ENCODE measurements at regions not wholly inside any gene's neighbourhood (a gene's known extent, or its start where the extent isn't known, plus 50 kb on each side); places are given as distances from the start of the nearest gene placed in this dataset.

- H3K27me3 Mint-ChIP-seq = no peaks in the 10 kb centered on the region
- peaks cover 7% of the 10 kb centered on the region for H3K4me1 Mint-ChIP-seq (ENCODE audit: low read depth)
- H3K36me3 Mint-ChIP-seq (ENCODE audit: low read depth) = no peaks in the 10 kb centered on the region
- H3K9me3 Mint-ChIP-seq = no peaks in the 10 kb centered on the region
- DNase-seq = no peak
- H3K27ac Mint-ChIP-seq = no peak overlapping the region
- no peak overlapping the region for H3K4me3 Mint-ChIP-seq
Measured at GRCh38 chr1:5477716-5478115, 514.5 kb downstream of the NPHP4 start.

GRCh38 chr1:5475572-5475971, 516.7 kb downstream of the NPHP4 start:
- no peak overlapping the region for H3K4me3 Mint-ChIP-seq
- no peaks in the 10 kb centered on the region for H3K4me1 Mint-ChIP-seq (ENCODE audit: low read depth)
- no peak for DNase-seq
- no peaks in the 10 kb centered on the region for H3K27me3 Mint-ChIP-seq
- no peak overlapping the region for H3K27ac Mint-ChIP-seq
- H3K9me3 Mint-ChIP-seq = no peaks in the 10 kb centered on the region
- no peaks in the 10 kb centered on the region for H3K36me3 Mint-ChIP-seq (ENCODE audit: low read depth)

- Mint-ChIP-seq H3K4me1 (ENCODE audit: low read depth) (peaks cover 6% of the 10 kb centered on the region), H3K4me3 (no peak overlapping the region), H3K36me3 (ENCODE audit: low read depth) (no peaks in the 10 kb centered on the region), H3K27ac (no peak overlapping the region), H3K9me3 (no peaks in the 10 kb centered on the region), H3K27me3 (no peaks in the 10 kb centered on the region)
- DNase-seq = no peak
Measured at GRCh38 chr1:5473268-5473667, 519.0 kb downstream of the NPHP4 start.

- H3K27ac Mint-ChIP-seq = no peak overlapping the region
- H3K9me3 Mint-ChIP-seq = peaks cover 2% of the 10 kb centered on the region
- peaks cover 18% of the 10 kb centered on the region for H3K4me1 Mint-ChIP-seq (ENCODE audit: low read depth)
- H3K4me3 Mint-ChIP-seq = no peak overlapping the region
- H3K27me3 Mint-ChIP-seq = no peaks in the 10 kb centered on the region
- no peak for DNase-seq
- no peaks in the 10 kb centered on the region for H3K36me3 Mint-ChIP-seq (ENCODE audit: low read depth)
Measured at GRCh38 chr1:5466487-5466886, 525.7 kb downstream of the NPHP4 start.

- no peak overlapping the region for H3K4me3 Mint-ChIP-seq
- peaks cover 11% of the 10 kb centered on the region for H3K9me3 Mint-ChIP-seq
- H3K36me3 Mint-ChIP-seq (ENCODE audit: low read depth) = no peaks in the 10 kb centered on the region
- no peak for DNase-seq
- no peaks in the 10 kb centered on the region for H3K27me3 Mint-ChIP-seq
- H3K4me1 Mint-ChIP-seq (ENCODE audit: low read depth) = peaks cover 18% of the 10 kb centered on the region
- no peak overlapping the region for H3K27ac Mint-ChIP-seq
Measured at GRCh38 chr1:5465281-5465711, 526.9 kb downstream of the NPHP4 start.

- Mint-ChIP-seq H3K36me3 (ENCODE audit: low read depth) (no peaks in the 10 kb centered on the region), H3K27me3 (no peaks in the 10 kb centered on the region)
Measured at GRCh38 chr1:5464366-5464765, 527.9 kb downstream of the NPHP4 start.

GRCh38 chr1:5460974-5461373, 531.3 kb downstream of the NPHP4 start:
- no peak for DNase-seq
- H3K4me1 Mint-ChIP-seq (ENCODE audit: low read depth) = peaks cover 3% of the 10 kb centered on the region
- H3K36me3 Mint-ChIP-seq (ENCODE audit: low read depth) = no peaks in the 10 kb centered on the region
- H3K27ac Mint-ChIP-seq = no peak overlapping the region
- H3K9me3 Mint-ChIP-seq = peaks cover 11% of the 10 kb centered on the region
- H3K27me3 Mint-ChIP-seq = peaks cover 9% of the 10 kb centered on the region
- no peak overlapping the region for H3K4me3 Mint-ChIP-seq

More at GRCh38 chr1:5464366-5464765, 527.9 kb downstream of the NPHP4 start:
- Mint-ChIP-seq H3K27ac (no peak overlapping the region), H3K4me3 (no peak overlapping the region), H3K9me3 (peaks cover 11% of the 10 kb centered on the region), H3K4me1 (ENCODE audit: low read depth) (peaks cover 18% of the 10 kb centered on the region)
- DNase-seq = no peak

- H3K27ac Mint-ChIP-seq = no peak overlapping the region
- H3K9me3 Mint-ChIP-seq = peaks cover 11% of the 10 kb centered on the region
- peaks cover 3% of the 10 kb centered on the region for H3K4me1 Mint-ChIP-seq (ENCODE audit: low read depth)
- no peak for DNase-seq
- H3K36me3 Mint-ChIP-seq (ENCODE audit: low read depth) = no peaks in the 10 kb centered on the region
- peaks cover 16% of the 10 kb centered on the region for H3K27me3 Mint-ChIP-seq
- no peak overlapping the region for H3K4me3 Mint-ChIP-seq
Measured at GRCh38 chr1:5459839-5460610, 532.2 kb downstream of the NPHP4 start.

GRCh38 chr1:5458248-5458647, 534.0 kb downstream of the NPHP4 start:
- no peak overlapping the region for H3K4me3 Mint-ChIP-seq
- no peaks in the 10 kb centered on the region for H3K36me3 Mint-ChIP-seq (ENCODE audit: low read depth)
- no peak for DNase-seq
- peaks cover 3% of the 10 kb centered on the region for H3K4me1 Mint-ChIP-seq (ENCODE audit: low read depth)
- peaks cover 19% of the 10 kb centered on the region for H3K27me3 Mint-ChIP-seq
- no peak overlapping the region for H3K27ac Mint-ChIP-seq
- H3K9me3 Mint-ChIP-seq = peaks cover 8% of the 10 kb centered on the region

GRCh38 chr1:5456090-5456811, 536.0 kb downstream of the NPHP4 start:
- Mint-ChIP-seq H3K27ac (no peak overlapping the region), H3K27me3 (peaks cover 26% of the 10 kb centered on the region), H3K4me3 (no peak overlapping the region), H3K9me3 (peaks cover 6% of the 10 kb centered on the region), H3K4me1 (ENCODE audit: low read depth) (peaks cover 3% of the 10 kb centered on the region), H3K36me3 (ENCODE audit: low read depth) (no peaks in the 10 kb centered on the region)
- DNase-seq = no peak

GRCh38 chr1:5455651-5456050, 536.6 kb downstream of the NPHP4 start:
- H3K4me1 Mint-ChIP-seq (ENCODE audit: low read depth) = peaks cover 3% of the 10 kb centered on the region
- H3K9me3 Mint-ChIP-seq = peaks cover under 1% of the 10 kb centered on the region
- H3K4me3 Mint-ChIP-seq = no peak overlapping the region
- no peak overlapping the region for H3K27ac Mint-ChIP-seq
- H3K36me3 Mint-ChIP-seq (ENCODE audit: low read depth) = no peaks in the 10 kb centered on the region
- peaks cover 26% of the 10 kb centered on the region for H3K27me3 Mint-ChIP-seq
- DNase-seq = no peak

- Mint-ChIP-seq H3K36me3 (ENCODE audit: low read depth) (no peaks in the 10 kb centered on the region), H3K4me1 (ENCODE audit: low read depth) (peaks cover 3% of the 10 kb centered on the region), H3K9me3 (no peaks in the 10 kb centered on the region), H3K27me3 (peaks cover 26% of the 10 kb centered on the region), H3K27ac (no peak overlapping the region), H3K4me3 (no peak overlapping the region)
- DNase-seq = no peak
Measured at GRCh38 chr1:5455056-5455455, 537.2 kb downstream of the NPHP4 start.

GRCh38 chr1:5453347-5453746, 538.9 kb downstream of the NPHP4 start:
- Mint-ChIP-seq H3K9me3 (no peaks in the 10 kb centered on the region), H3K36me3 (ENCODE audit: low read depth) (no peaks in the 10 kb centered on the region)

GRCh38 chr1:5451671-5452070, 540.6 kb downstream of the NPHP4 start:
- H3K36me3 Mint-ChIP-seq (ENCODE audit: low read depth) = no peaks in the 10 kb centered on the region
- H3K27ac Mint-ChIP-seq = no peak overlapping the region
- H3K27me3 Mint-ChIP-seq = peaks cover 23% of the 10 kb centered on the region
- H3K9me3 Mint-ChIP-seq = no peaks in the 10 kb centered on the region
- no peak overlapping the region for H3K4me3 Mint-ChIP-seq
- no peak for DNase-seq
- H3K4me1 Mint-ChIP-seq (ENCODE audit: low read depth) = peaks cover 3% of the 10 kb centered on the region

More at GRCh38 chr1:5453347-5453746, 538.9 kb downstream of the NPHP4 start:
- Mint-ChIP-seq H3K4me1 (ENCODE audit: low read depth) (peaks cover 3% of the 10 kb centered on the region), H3K27ac (no peak overlapping the region), H3K27me3 (peaks cover 26% of the 10 kb centered on the region), H3K4me3 (no peak overlapping the region)
- no peak for DNase-seq

GRCh38 chr1:5448486-5448885, 543.7 kb downstream of the NPHP4 start:
- Mint-ChIP-seq H3K4me3 (no peak overlapping the region), H3K4me1 (ENCODE audit: low read depth) (peaks cover 5% of the 10 kb centered on the region), H3K9me3 (no peaks in the 10 kb centered on the region), H3K36me3 (ENCODE audit: low read depth) (no peaks in the 10 kb centered on the region), H3K27me3 (peaks cover 7% of the 10 kb centered on the region), H3K27ac (no peak overlapping the region)
- no peak for DNase-seq

All from activated T-cell treated with anti-CD3 and anti-CD28 coated beads, Interleukin-2, amount 50 U/mL, for 24 hours (primary cell).